ENCODE measurements at regions not wholly inside any gene's neighbourhood (a gene's known extent, or its start where the extent isn't known, plus 50 kb on each side); places are given as distances from the start of the nearest gene placed in this dataset.

DNA sequence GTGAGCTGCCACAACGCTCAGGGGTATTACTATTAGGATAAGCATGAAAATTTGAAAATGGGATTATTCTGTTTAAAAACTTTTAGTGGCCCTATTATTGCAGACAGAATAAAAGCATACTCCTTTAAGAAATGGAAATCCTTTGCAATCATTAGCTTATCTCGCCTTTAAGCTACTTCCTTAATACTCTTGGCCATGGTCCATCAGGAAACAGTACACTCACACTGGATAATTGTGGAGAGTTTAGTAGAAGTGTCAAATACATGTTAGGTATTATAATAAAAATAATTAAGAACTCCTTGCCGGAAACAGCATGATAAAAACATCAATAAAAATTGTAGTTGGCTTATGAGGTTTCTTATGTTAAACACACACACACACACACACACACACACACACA, 100.4 kb upstream of the PPFIA2 start:
- TF ChIP-seq, protein P1, sequence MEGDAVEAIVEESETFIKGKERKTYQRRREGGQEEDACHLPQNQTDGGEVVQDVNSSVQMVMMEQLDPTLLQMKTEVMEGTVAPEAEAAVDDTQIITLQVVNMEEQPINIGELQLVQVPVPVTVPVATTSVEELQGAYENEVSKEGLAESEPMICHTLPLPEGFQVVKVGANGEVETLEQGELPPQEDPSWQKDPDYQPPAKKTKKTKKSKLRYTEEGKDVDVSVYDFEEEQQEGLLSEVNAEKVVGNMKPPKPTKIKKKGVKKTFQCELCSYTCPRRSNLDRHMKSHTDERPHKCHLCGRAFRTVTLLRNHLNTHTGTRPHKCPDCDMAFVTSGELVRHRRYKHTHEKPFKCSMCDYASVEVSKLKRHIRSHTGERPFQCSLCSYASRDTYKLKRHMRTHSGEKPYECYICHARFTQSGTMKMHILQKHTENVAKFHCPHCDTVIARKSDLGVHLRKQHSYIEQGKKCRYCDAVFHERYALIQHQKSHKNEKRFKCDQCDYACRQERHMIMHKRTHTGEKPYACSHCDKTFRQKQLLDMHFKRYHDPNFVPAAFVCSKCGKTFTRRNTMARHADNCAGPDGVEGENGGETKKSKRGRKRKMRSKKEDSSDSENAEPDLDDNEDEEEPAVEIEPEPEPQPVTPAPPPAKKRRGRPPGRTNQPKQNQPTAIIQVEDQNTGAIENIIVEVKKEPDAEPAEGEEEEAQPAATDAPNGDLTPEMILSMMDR (IDR thresholded peaks at IDR 0.05), result no peak
- TF ChIP-seq POLR2A (IDR thresholded peaks at IDR 0.05), result no peak

Measured in Peyer's patch (tissue), 4 donors.